H1 (cell line): ENCODE measurements at regions not wholly inside any gene's neighbourhood (a gene's known extent, or its start where the extent isn't known, plus 50 kb on each side); places are given as distances from the start of the nearest gene placed in this dataset.

Experiments
- CTCF ChIA-PET: fragments of 300-600 bp; sonication (Branson Sonifier 250); formaldehyde crosslinking; loops from one replicate; lab custom pipeline; 2021; ENCODE audit not compliant: partially characterized antibody; lab: Charles Lee
- POLR2A ChIA-PET: fragments of 300-600 bp; sonication (Branson Sonifier 250); formaldehyde crosslinking; loops from one replicate; lab custom pipeline; 2021; ENCODE audit warnings: inconsistent platforms; ENCODE audit not compliant: partially characterized antibody; lab: Charles Lee
- DNase-seq, 2 experiments: peaks; one replicate each; pipeline versions ENCODE4 v3.0.0 to v3.0.0-alpha.2; 2010 to 2022; ENCODE audit warnings: low spot score in 2 of 2, low read depth in 1 of 2, mixed read lengths in 1 of 2
- FAIRE-seq: peaks from 2 replicates; lab custom pipeline; 2011; peaks lifted over from hg19 to GRCh38; lab: Jason Lieb, UNC
- H2AFZ ChIP-seq: 2 replicates; pipeline ENCODE4 v1.8.1; 2012; ENCODE audit warnings: low read length, inconsistent platforms
- H2AK5ac ChIP-seq: 2 replicates; pipeline ENCODE4 v1.6.1; 2013; ENCODE audit warnings: low read depth, low read length
- H2BK120ac ChIP-seq: replicated peaks from 2 replicates; pipeline ENCODE3; 2013; ENCODE audit warnings: low read depth, low read length, inconsistent platforms
- H2BK12ac ChIP-seq: 2 replicates; pipeline ENCODE4 v1.6.1; 2013; ENCODE audit warnings: low read depth, low read length
- H2BK15ac ChIP-seq: 2 replicates; pipeline ENCODE4 v1.6.1; 2013; ENCODE audit warnings: low read length
- H2BK20ac ChIP-seq: 2 replicates; pipeline ENCODE4 v1.6.1; 2013; ENCODE audit warnings: low read length
- H2BK5ac ChIP-seq: 2 replicates; pipeline ENCODE4 v1.6.1; 2013; ENCODE audit warnings: low read depth, low read length
- H3K14ac ChIP-seq: 2 replicates; pipeline ENCODE4 v1.6.1; 2013; ENCODE audit warnings: inconsistent platforms; ENCODE audit not compliant: insufficient read length
- H3K18ac ChIP-seq: 2 replicates; pipeline ENCODE4 v1.6.1; 2013; ENCODE audit warnings: low read length; ENCODE audit errors: extremely low read depth
- H3K23ac ChIP-seq: 2 replicates; pipeline ENCODE4 v1.6.1; 2013; ENCODE audit warnings: inconsistent platforms; ENCODE audit not compliant: insufficient read length
- H3K23me2 ChIP-seq: 2 replicates; pipeline ENCODE4 v1.6.1; 2013; ENCODE audit warnings: low read depth, low read length
- H3K27ac ChIP-seq: 2 replicates; pipeline ENCODE4 v1.6.1; 2011; ENCODE audit warnings: low read depth, low read length, inconsistent platforms
- H3K27me3 ChIP-seq, 4 experiments: replicated peaks in 1 of 4; 1 replicate in 1 of 4; 2 replicates in 3 of 4; pipeline versions ENCODE4 v1.6.1 to v1.8.1; 2011 to 2013; ENCODE audit warnings: low read length in 3 of 4, mild to moderate bottlenecking in 3 of 4, inconsistent platforms in 2 of 4, mixed read lengths in 2 of 4, moderate library complexity in 1 of 4; ENCODE audit not compliant: control insufficient read depth in 3 of 4, insufficient read depth in 3 of 4; ENCODE audit errors: extremely low read depth in 1 of 4
- H3K36me3 ChIP-seq, 4 experiments: 2 replicates each; pipeline versions ENCODE4 v1.6.1 to v1.8.1; 2011 to 2013; ENCODE audit warnings: mild to moderate bottlenecking in 4 of 4, low read length in 3 of 4, moderate library complexity in 2 of 4, control low read depth in 1 of 4, inconsistent platforms in 1 of 4; ENCODE audit not compliant: insufficient read depth in 4 of 4, control insufficient read depth in 2 of 4
- H3K4ac ChIP-seq: replicated peaks from 2 replicates; pipeline ENCODE3; 2013; ENCODE audit warnings: low read length, low read depth, mixed read lengths, inconsistent platforms; ENCODE audit not compliant: insufficient read length
- H3K4me1 ChIP-seq, 4 experiments: replicated peaks in 1 of 4; 1 replicate in 1 of 4; 2 replicates in 3 of 4; pipeline versions ENCODE4 v1.6.1 to v1.8.1; 2011 to 2013; ENCODE audit warnings: low read length in 3 of 4, inconsistent platforms in 2 of 4, mixed read lengths in 1 of 4; ENCODE audit not compliant: insufficient read depth in 4 of 4, control insufficient read depth in 3 of 4
- H3K4me2 ChIP-seq, 2 experiments: 2 replicates each; pipeline versions ENCODE4 v1.6.1 to v1.8.1; 2011 to 2013; ENCODE audit warnings: low read depth in 2 of 2, low read length in 2 of 2, control low read depth in 1 of 2, inconsistent platforms in 1 of 2, mild to moderate bottlenecking in 1 of 2; ENCODE audit not compliant: insufficient read depth in 1 of 2
- H3K4me3 ChIP-seq, 4 experiments: fragments of 200-600, 300-600 bp in 1 of 4; sonication (generic), shearing (Covaris generic), sonication (Bioruptor Twin) in 1 of 4; 2 replicates each; pipeline versions ENCODE4 v1.5.1 to v1.8.1; 2011 to 2016; ENCODE audit warnings: low read length in 4 of 4, low read depth in 3 of 4, control low read depth in 2 of 4, inconsistent platforms in 2 of 4, mild to moderate bottlenecking in 2 of 4, mixed read lengths in 1 of 4, moderate library complexity in 1 of 4; ENCODE audit not compliant: insufficient read depth in 2 of 4; ENCODE audit errors: extremely low read depth in 1 of 4
- H3K56ac ChIP-seq: replicated peaks from 2 replicates; pipeline ENCODE3; 2013; ENCODE audit warnings: low read depth, mild to moderate bottlenecking, mixed read lengths, low read length, inconsistent platforms; ENCODE audit not compliant: insufficient read length
- H3K79me1 ChIP-seq: 2 replicates; pipeline ENCODE4 v1.6.1; 2013; ENCODE audit warnings: low read depth, low read length, control low read depth
- H3K79me2 ChIP-seq, 2 experiments: 2 replicates each; pipeline versions ENCODE4 v1.6.1 to v1.8.1; 2012 to 2013; ENCODE audit warnings: low read length in 2 of 2, mild to moderate bottlenecking in 2 of 2, inconsistent platforms in 1 of 2; ENCODE audit not compliant: insufficient read depth in 2 of 2, control insufficient read depth in 1 of 2
- H3K9ac ChIP-seq, 4 experiments: replicated peaks in 1 of 4; 1 replicate in 1 of 4; 2 replicates in 3 of 4; pipeline versions ENCODE4 v1.6.1 to v1.8.1; 2011 to 2013; ENCODE audit warnings: low read depth in 3 of 4, low read length in 3 of 4, control low read depth in 2 of 4, mild to moderate bottlenecking in 2 of 4, moderate library complexity in 2 of 4, inconsistent platforms in 1 of 4; ENCODE audit errors: extremely low read depth in 1 of 4
- H3K9me3 ChIP-seq, 2 experiments: 2 replicates each; pipeline versions ENCODE4 v1.6.1 to v1.8.1; 2012 to 2013; ENCODE audit warnings: mild to moderate bottlenecking in 2 of 2, moderate library complexity in 2 of 2, control low read depth in 1 of 2, inconsistent platforms in 1 of 2, low read depth in 1 of 2, low read length in 1 of 2, mixed read lengths in 1 of 2; ENCODE audit not compliant: insufficient read depth in 2 of 2
- H4K20me1 ChIP-seq, 2 experiments: replicated peaks in 1 of 2; 2 replicates each; pipeline versions ENCODE3 to v1.8.1; 2011 to 2013; ENCODE audit warnings: inconsistent platforms in 2 of 2, low read length in 2 of 2, mild to moderate bottlenecking in 1 of 2; ENCODE audit not compliant: insufficient read depth in 2 of 2, control insufficient read depth in 1 of 2
- H4K5ac ChIP-seq: 2 replicates; pipeline ENCODE4 v1.6.1; 2013; ENCODE audit warnings: low read length, low read depth, mixed read lengths, inconsistent platforms; ENCODE audit not compliant: insufficient read length
- H4K8ac ChIP-seq: 2 replicates; pipeline ENCODE4 v1.8.0; 2013; ENCODE audit warnings: mild to moderate bottlenecking, moderate library complexity, low read length, inconsistent platforms; ENCODE audit not compliant: insufficient read depth; ENCODE audit errors: extremely low read depth
- H4K91ac ChIP-seq: replicated peaks from 2 replicates; pipeline ENCODE3; 2013; ENCODE audit warnings: low read length, mixed read lengths, inconsistent platforms; ENCODE audit not compliant: insufficient read length
- BRCA1 ChIP-seq: IDR thresholded peaks from 2 replicates; pipeline ENCODE4 v1.6.1; 2012; ENCODE audit warnings: low read depth, low read length, improper control_type of control experiment
- MAX ChIP-seq: IDR thresholded peaks from 2 replicates; pipeline ENCODE4 v1.6.1; 2012; ENCODE audit warnings: inconsistent platforms
- SP2 ChIP-seq: IDR thresholded peaks from 2 replicates; pipeline ENCODE4 v1.6.1; 2012; ENCODE audit warnings: mild to moderate bottlenecking, low read length, inconsistent platforms
- WGBS, 2 experiments: shearing (Covaris generic) in 1 of 2; methylation state at CpG; one replicate each; pipeline versions ENCODE4 v1.1.6 to v1.1.7; 2013 to 2015; ENCODE audit warnings: low lambda C conversion rate in 2 of 2, mixed read lengths in 2 of 2, inconsistent platforms in 1 of 2, low coverage in 1 of 2, missing lambda C conversion rate in 1 of 2; ENCODE audit not compliant: insufficient replicate concordance in 2 of 2, insufficient coverage in 1 of 2, insufficient read length in 1 of 2; ENCODE audit errors: extremely low coverage in 1 of 2, missing lambda C conversion rate in 1 of 2; 5-methylcytosine and 5-hydroxymethylcytosine counted together

GRCh38 chr13:63542770-63543169, 2127.1 kb upstream of the PCDH20 start:
- Histone ChIP-seq H4K5ac (no peak overlapping the region), H2BK12ac (no peak overlapping the region), H3K27ac (no peak overlapping the region), H4K8ac (no peak overlapping the region), H3K27me3 (peaks cover 9 to 16% (median 13%) of the 10 kb centered on the region in 4 experiments; a peak in 5 of 7 replicates), H2AK5ac (no peak overlapping the region), H4K91ac (no peak overlapping the region), H3K56ac (no peak overlapping the region), H3K4me2 (no peak overlapping the region), H3K23me2 (no peaks in the 10 kb centered on the region), H3K79me1 (no peaks in the 10 kb centered on the region), H3K36me3 (no peaks in the 10 kb centered on the region), H4K20me1 (no peaks in the 10 kb centered on the region), H3K23ac (no peak overlapping the region), H2BK20ac (no peak overlapping the region), H3K9ac (no peak overlapping the region), H2AFZ (no peak overlapping the region), H3K14ac (no peak overlapping the region), H2BK5ac (no peak overlapping the region), H3K4ac (no peak overlapping the region), H3K4me3 (no peak overlapping the region), H3K9me3 (no peaks in the 10 kb centered on the region), H3K4me1 (0 out of 7 replicates have a peak, but pooled peaks cover 0 to 3% (median 0%) of the 10 kb centered on the region in 4 experiments), H3K79me2 (no peaks in the 10 kb centered on the region), H2BK15ac (no peak overlapping the region), H3K18ac (no peak overlapping the region), H2BK120ac (no peak overlapping the region)
- DNase-seq (no peak), FAIRE-seq (no peak)
- 83% methylated on average over 1 of the region's 1 CpG; no CpG with 5 or more reads in 1 of the 2 experiments for WGBS, 2 experiments
- ChIA-PET CTCF (no interaction called here), POLR2A (no interaction called here)
- no peak for TF ChIP-seq MAX
- no peak for TF ChIP-seq BRCA1
- no peak for TF ChIP-seq SP2
